22Rv1 (cell line): ENCODE measurements at regions not wholly inside any gene's neighbourhood (a gene's known extent, or its start where the extent isn't known, plus 50 kb on each side); places are given as distances from the start of the nearest gene placed in this dataset.

Source experiments
- ZFX ChIP-seq: fragments of 450-650 bp; IDR thresholded peaks from 2 replicates; pipeline ENCODE4 v1.6.1; 2017; ENCODE audit warnings: antibody characterized with exemption, borderline replicate concordance
- TF ChIP-seq, protein P1 (sequence below): fragments of 450-650 bp; IDR thresholded peaks from 2 replicates; pipeline ENCODE4 v1.5.1; 2017; ENCODE audit warnings: mild to moderate bottlenecking

DNA sequence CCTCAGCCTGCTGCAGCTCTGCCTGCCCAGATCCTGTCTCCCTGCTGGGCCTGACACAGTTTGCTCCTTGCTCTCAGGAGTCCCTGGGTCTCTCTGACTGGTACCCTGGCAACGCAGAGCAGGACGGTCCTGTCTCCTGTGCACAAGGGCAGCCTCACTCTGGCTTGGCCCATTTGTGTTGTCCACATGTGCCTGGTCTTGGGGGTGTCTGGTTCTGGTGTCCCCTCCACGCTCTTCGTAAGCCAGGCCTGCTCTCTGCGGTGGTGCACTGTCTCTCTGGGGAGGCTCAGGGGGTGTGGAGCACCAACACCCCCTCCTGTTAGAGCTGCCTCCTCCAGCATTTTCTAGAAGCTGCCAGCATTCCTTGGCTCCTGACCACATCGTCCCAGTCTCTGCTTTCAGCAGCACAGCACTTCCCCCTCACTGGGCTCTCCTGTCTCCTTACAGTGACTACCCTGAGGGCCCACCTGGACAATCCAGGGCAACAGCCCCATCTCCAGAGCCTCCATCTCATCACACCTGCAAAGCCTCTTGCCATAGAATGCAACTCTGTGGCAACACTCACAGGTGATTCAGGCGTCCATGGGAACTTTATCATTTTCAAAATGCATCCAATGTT, 235.6 kb upstream of the HS6ST1 start:
- TF ChIP-seq, protein P1, sequence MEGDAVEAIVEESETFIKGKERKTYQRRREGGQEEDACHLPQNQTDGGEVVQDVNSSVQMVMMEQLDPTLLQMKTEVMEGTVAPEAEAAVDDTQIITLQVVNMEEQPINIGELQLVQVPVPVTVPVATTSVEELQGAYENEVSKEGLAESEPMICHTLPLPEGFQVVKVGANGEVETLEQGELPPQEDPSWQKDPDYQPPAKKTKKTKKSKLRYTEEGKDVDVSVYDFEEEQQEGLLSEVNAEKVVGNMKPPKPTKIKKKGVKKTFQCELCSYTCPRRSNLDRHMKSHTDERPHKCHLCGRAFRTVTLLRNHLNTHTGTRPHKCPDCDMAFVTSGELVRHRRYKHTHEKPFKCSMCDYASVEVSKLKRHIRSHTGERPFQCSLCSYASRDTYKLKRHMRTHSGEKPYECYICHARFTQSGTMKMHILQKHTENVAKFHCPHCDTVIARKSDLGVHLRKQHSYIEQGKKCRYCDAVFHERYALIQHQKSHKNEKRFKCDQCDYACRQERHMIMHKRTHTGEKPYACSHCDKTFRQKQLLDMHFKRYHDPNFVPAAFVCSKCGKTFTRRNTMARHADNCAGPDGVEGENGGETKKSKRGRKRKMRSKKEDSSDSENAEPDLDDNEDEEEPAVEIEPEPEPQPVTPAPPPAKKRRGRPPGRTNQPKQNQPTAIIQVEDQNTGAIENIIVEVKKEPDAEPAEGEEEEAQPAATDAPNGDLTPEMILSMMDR, result no peak
- TF ChIP-seq ZFX, result no peak
